Hematopoietic multipotent progenitor cell treated with erythropoietin and hydrocortisone succinate and interleukin-3 and kit ligand, for 8 days (in vitro differentiated cells): ENCODE measurements at regions not wholly inside any gene's neighbourhood (a gene's known extent, or its start where the extent isn't known, plus 50 kb on each side); places are given as distances from the start of the nearest gene placed in this dataset.

ENCODE experiments used
- DNase-seq: peaks from one replicate; pipeline ENCODE4 v3.0.0-alpha.2; 2015

DNA sequence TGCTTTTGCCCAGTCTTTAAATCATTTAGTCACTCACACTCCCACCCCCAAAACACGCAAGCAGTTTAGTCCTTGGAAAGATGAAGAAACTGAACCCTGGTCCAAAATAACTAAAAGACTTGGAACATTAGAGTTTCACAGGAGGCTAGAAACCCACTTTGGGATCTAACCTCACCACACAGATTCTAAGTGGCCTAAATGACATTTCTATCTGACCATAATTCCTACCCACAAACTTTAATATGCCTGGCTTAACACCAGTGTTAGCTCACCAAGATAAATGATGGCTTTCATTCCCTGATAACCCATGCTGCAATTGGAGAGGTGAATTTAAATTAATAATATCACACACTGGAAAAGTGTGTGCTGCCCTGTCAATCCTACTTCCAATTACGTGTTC lies 295.3 kb upstream of the UBE2E2 start:
- no peak for DNase-seq

DNA sequence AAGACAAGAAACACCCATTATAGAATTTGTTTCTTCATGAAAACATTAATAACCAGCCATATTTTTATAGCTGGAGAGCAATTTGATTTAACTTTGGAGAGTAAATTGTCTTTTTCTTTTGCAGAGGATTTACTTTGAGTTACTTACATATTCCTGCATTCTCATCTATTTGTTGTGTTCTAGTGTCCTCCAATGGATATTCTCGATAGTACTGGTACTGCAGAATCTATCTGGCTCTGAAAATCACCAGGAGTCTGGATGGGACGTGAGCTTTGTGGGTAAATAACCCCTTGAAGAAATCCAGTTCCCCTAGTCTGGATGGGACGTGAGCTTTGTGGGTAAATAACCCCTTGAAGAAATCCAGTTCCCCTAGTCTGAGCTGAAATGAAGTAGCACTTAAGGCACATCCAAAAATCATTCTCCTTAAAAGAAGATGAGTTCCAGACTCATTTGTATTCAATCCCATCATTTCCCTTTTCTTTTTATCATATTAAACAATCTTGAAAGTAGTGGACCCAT lies 294.1 kb upstream of the UBE2E2 start:
- DNase-seq, result no peak

DNA sequence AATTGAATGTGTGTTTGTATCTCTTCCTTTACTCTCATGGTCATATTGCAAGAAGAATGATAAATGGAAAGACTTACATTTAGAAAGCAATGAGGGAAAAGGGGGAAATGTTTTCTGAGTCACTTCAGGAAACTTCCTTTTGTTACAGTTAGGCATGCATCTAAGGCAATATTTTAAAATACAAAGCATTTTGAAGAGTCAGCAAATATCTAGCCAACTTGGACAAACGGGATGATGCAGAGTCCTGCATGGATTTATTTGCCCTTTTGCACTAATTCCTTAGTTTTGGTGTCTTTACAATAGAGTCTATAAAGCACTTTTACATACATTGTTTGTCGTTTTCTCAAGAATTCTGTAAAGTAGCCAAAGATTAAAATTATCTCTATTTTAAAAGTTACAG lies 286.2 kb upstream of the UBE2E2 start:
- DNase-seq, result no peak

DNA sequence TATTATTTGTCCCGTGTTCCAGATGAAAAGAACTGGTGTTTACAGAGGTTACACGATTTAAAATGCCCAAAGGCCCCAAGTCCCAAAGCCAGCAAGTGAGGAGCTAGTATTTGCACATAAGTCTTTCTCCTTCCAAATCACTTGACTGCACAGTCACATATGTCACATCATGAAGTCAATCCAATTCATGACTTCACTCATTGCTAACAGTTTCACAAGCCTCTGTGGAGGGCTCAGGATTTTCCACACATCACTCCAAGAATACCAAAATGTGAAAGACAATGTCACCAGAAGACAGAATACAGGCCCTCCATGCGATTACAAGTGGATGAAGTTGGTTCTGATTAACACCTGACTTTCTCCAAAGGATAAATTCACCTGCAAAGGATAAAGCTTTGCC lies 283.1 kb upstream of the UBE2E2 start:
- no peak for DNase-seq

DNA sequence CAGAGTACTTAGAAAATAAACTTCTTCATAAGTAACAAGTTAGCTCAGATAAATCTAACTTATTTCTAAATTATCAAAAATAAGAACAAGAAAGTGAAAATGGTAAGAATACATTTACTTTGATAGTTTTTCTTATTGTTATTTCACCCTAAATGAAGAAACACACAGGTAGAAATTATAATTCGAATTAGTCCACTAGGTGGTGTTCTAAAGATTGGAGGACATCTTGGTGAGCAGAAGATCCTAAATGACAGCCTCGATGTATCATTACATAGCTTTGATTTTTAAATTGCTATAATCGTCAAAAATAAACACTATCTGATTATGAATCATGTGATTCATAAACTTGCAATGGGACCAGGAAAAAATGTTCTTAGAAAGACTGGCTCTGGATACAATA lies 280.8 kb upstream of the UBE2E2 start:
- peak; percentile 13 for DNase-seq

DNA sequence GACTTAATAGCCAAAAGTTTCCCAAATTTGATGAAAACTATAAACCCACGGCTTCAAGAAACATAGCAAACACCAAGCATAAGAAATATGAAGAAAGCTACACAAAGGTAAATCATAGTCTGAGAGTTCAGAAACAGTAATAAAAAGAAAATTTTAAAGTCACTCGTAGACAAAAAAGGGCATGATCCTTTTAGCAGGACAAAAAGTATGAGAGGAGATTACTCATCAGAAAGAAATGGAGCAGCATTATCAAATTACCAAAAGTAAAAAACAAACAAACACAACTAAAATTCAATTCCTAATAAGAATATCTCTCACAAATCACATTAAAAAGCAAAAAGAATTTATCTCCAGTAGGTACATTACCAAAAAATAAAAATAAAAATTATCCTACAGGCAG lies 279.4 kb upstream of the UBE2E2 start:
- DNase-seq, result no peak

DNA sequence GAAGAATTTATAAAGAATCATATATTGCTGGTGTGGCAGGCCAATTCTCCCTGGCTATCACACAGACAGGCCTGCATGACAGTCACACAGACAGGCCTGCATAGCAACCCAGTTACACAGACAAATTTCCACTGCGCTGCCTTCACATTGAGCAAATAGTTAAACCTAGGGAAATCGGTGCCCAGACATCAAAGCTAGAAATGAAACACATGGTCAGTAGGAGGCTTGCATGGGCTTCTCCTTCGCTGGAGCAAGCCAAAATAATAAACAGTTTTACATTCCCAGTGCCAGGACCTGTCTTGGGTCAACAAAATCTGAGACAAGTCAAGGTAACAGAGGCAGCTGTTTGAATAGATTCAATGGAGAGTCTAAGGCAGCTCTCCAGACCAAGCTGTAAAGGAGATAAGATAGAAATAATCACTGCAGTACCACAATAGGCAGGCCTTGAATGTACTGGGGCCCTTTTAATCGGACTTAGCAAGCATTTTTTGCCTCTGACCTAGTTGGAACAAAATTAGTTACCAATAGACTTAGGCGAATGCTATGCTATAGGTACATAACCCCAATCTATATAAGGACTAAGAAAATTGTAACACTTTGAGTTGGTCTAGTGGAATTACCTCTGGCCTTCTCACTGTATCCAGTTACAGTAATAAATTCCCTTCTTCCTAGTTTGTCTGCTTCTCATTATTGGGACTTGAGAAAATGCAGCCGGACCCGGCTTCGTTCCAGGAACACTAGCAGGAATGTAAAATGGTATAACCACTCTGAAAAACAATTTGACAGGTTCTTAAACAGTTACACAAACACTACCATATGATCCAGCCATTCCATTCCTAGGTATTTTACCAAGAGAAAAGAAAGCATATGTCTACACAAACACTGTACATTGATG lies 274.7 kb upstream of the UBE2E2 start:
- DNase-seq, result no peak

DNA sequence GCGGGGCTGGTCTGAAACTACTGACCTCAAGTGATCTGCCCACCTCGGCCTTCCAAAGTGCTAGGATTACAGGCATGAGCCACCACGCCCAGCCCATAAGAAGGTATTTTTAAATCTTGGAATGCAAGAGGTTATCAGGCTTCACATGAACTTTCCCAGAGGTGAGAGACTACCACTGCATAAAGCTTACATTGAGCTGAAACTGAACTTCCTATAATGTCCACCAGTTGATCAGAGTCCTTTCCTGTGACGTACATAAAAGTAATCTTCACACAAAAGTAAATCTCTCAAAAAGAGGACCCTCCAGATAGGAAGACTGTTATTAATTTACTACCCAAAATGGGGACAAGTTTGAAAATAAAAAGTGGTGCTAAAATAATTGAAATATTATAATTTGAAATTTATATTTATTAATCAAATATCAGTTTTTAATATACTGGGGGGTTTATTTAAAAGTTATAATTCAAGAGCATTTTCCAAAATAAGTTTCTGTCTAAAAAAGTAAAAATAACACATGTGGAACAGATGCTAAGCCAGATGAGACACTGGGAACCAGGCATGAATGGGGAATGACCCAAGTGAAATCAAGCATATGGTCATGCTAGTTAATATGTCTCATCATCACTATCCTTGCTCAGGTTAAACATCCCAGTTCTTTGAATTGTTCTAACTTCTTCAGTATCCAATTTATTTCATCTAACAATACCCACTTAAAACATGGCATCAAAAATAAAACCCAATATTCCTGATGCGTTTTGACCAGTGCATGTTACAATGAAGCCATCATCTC lies 269.9 kb upstream of the UBE2E2 start:
- DNase-seq, result no peak

DNA sequence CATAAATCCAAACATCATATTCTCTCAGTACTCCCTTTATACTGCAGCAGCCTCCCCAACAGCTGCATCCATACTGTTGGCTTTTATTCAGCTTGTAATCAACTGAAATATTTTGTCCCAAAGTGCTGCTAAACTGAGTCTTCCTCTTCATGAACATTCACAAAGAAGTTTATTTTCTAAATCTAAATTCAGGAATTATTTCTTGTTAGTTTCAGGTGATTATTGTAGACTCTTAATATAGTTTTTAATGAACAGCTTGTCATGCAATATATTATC lies 269.3 kb upstream of the UBE2E2 start:
- DNase-seq, result no peak

DNA sequence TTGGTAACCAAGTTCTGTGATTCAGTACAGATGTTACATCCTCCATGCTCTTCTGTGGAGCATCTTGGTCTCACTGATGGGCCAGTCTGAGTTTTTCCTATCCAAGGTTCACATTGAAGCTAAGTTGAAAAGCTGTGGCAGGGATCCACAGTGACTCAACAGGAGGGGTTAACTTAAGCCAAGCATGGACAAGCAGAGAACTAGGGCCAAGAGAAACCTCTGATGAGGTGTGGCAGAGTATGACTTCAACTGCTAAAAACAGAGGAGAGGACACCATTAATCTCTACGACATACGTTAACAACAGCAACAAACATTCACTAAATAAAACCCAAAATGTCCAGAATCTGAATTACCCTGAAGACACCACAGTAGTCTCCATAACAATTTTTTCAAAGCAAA lies 268.1 kb upstream of the UBE2E2 start:
- no peak for DNase-seq

DNA sequence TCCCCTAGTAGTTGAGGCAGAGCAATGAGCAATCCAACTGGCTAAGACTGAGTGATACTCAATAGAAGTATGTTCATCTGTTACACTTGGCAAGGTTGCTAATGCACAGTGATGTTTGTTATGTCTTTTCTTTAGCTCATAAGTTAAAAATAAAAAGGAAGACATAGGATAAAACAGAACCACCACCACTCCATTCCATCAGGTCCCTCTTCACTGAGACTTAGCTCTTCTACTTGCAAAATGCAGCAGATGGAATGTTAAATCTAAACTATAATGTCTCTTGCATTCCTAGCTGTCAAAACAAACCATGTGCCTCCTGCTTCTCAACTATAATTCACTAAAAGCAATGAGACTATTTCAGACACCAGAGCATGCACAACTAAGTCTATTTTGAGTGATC lies 265.6 kb upstream of the UBE2E2 start:
- DNase-seq, result no peak

DNA sequence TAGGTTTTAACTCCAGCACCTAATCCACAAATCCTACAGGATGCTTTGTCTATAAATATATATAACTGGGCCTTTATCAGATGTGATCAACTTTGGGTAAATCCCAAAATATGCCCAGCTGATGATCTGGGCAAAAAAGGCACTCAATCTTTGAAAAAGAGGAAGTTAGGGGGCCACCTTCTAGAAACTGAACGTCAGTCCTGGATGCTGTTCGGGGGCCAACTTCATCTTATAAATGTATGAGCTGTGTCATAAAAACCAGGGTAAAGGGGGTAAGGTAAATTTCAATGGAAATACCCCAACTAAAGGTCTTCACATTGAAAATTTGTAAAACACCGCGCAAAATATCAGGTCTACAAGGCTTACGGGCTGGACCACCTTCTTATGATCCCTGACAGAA lies 264.4 kb upstream of the UBE2E2 start:
- DNase-seq, result no peak

DNA sequence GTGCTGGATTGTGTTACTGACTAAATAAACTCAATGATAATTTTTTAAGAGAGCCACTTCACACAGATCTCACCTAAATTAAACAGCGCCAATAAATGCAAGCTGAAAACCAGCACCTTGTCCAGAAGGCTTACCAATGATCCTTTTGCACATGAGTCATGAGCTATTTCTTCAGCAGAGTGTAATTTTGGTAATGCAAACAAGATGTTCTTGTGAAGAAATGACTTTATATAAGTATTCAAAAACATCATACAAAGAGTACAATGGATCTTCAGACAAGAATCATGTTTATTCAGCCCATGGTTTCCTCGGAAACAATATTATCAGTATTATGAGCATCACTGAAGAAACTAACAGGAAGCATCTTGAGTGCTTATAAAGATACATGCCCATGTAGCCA lies 263.8 kb upstream of the UBE2E2 start:
- no peak for DNase-seq

DNA sequence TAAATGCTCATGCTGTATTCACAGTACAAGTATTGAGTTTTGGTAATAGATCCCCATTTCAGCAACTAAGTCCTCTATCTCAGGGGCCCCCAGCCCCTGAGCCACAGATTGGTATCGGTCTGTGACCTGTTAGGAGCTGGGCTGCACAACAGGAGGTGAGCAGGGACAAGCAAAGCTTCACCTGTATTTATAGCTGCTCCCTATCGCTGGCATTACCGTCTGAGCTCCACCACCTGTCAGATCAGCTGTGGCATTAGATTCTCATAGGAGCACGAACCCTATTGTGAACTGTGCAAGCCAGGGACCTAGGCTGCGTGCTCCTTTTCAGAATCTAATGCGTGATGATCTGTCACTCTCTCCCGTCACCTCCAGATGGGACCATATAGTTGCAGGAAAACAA lies 262.8 kb upstream of the UBE2E2 start:
- DNase-seq, result no peak

DNA sequence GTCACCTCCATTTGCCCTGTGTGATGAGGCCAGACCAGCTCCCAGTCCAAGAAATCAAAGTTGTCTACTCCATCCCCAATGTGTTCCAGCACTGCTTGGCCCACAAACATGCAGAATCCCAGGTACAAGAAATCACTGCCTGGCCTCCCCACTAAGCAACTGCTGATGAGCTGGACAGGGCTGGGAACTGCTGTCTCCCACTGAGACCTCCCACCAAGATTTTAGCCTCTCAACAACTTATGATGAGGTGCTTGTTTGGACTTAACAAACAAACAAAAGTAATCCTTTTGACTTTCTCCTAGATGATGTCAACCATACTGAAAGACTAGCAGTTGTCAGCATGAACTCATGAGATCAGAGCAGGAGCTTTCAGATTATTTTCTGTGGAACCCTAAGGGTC lies 260.1 kb upstream of the UBE2E2 start:
- no peak for DNase-seq

DNA sequence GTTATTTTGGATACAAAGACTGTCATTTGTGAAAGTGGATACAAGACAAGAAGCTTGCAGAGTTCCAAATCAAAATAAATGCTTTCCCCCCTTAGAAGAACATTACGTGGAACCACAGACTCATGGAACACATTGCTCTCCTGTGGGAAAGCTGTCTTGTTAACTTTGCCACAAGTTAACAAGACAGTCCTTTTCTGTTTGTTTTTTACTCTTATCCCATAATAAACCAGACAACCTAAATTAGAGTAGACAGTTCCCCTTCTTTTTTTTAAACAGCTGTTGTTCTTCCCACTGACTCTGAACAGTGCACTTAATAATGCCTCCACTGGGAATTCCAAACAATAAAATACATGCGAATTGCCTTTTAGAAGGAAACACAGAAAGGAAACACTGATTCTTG lies 255.3 kb upstream of the UBE2E2 start:
- no peak for DNase-seq

DNA sequence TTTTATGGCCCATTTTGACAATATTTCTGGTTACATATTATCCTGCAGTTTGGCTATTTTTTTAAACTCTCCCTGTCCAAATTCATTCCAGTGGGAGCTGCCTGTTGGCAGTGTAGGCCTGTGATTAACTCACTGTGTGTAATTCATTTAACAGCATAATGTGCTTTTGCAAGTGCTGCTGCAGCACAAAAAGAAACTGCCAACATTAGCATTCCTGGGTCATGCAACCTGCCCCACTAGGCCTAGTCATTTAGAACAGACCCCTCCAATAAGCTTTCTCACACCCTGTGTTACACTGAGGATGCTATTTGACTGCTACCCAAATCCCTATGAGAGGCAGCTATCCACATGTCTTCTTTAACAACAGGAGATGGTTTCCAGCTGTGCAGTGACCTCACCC lies 251.2 kb upstream of the UBE2E2 start:
- DNase-seq, result no peak

DNA sequence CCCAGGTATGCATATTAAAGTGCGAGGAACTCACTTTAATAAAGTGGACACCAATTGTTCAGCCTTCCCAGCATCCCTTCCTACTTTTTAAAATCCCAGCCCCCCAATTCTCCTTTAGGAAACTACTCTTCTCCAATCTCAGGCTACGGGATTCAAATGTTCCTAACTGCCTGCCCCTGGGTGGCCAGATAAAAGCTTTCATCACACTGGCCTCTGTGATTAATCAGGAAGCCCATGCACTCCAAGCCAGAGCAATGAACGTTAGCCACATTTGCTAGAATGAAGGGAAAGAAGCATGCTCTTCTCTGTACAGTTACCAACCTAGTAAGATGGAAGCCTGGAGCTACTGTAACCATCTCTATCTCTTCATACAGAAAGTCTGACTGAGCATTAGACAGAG lies 250.3 kb upstream of the UBE2E2 start:
- no peak for DNase-seq

DNA sequence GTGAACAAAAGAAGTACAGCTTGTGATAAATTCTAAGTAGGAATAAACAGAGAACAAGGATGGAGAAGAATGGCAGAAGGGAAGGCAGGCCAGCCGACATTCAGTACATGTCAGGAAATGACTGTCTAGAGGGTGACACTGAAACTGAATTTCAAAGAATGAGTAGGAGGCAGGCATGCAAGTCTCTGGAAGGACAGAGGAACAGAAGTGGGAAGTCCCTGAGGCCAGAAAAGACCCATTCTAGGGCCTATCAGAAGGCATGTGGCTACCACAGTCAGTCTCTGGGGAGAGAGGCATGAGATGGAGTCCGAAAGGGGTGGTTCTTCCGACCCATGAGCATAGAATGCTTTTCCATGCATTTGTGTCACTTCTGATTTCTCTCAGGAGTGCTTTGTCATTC lies 243.5 kb upstream of the UBE2E2 start:
- DNase-seq, result no peak

DNA sequence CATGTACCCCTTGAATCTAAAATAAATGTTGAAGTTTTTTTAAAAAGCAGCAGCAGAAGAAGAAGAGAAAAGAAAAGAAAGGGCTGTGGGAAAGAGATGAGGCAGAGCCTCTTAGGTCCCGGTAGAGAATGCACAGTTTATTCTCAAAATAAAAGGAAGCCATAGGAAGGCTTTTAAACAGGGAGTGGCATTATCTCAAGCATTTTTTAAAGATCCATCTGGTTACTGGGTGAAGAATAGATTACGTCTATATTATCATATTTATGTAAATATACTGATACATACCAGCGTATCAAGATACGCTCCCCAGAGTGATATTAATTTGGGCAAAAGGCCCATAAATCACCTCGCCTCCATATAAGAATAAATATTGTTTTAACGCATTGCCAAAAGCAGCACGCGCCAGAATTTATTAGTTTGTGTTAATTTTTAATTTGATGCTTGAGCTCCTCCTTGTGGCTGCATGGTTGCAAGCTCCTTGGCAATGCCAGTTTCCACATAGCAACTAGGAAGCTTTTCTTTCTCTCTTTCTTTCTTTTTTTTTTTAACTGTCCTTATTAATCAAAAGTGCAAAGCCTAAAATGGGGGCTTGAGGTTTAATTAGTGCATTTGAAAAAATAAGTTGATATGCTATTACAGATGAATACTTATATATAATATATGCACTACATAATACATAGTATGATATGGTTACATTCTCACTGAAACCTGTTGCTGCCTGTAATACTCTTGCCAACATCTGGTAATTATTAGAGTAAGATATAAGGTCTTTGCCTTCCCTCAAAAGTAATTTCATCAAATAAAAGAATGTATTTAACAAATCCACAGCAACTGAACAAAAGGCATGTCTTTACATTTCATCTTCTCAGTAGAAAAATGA lies 242.8 kb upstream of the UBE2E2 start:
- DNase-seq, result peak; percentile 62

DNA sequence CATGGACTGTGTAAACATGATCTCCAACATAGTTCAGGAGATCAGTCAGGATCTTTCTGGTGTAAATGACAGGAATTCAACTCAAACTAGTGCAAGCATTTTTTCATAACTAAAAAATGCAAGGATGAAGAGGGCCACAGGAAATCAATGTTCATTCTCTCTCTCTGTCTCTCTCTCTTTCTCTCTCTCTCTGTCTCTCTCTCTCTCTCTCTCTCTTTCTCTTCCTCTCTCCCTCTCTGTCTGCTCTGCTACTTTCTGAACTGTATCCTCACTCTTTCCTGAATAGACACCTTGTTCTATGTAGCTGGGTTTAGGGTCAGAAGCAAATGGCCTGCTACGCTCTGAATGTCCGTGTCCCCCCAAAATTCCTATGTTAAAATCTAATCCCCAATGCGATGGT lies 240.9 kb upstream of the UBE2E2 start:
- no peak for DNase-seq

DNA sequence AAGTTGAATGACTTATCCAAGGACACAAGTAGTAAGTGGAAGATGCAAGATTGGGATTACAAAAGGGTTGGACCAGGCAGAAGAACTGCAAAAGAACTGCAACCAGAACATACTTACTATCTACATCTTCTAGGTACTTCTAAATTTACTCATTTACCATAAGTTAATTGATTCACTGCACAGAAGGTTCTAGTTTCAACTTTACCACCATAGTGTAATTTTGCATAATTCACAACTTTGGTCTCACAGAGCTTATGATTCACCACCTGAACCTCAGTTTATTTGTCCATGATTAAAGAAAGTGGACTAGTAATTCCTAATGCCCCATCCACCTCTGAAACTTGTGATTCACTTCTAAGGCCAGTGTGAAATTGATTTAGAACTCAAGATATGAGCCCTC lies 236.8 kb upstream of the UBE2E2 start:
- DNase-seq, result no peak

DNA sequence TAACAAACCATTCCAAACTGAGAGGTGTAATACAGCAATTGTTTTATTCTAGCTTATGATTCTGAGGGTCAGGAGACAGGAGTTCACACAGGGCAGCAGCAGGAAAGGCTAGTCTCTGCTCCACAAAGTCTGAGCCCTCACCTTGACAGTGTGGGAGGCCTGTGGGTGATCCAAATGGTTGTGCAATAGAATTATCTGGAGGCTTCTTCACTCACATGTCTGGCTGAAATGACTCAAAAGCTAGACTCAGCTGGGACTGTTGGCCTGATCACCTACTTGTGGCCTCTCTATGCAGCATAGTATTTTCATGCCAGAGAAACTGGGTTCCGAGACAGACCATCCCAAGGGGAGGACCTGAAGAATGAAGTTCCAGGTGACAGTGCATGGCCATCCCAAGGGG lies 233.9 kb upstream of the UBE2E2 start:
- no peak for DNase-seq

DNA sequence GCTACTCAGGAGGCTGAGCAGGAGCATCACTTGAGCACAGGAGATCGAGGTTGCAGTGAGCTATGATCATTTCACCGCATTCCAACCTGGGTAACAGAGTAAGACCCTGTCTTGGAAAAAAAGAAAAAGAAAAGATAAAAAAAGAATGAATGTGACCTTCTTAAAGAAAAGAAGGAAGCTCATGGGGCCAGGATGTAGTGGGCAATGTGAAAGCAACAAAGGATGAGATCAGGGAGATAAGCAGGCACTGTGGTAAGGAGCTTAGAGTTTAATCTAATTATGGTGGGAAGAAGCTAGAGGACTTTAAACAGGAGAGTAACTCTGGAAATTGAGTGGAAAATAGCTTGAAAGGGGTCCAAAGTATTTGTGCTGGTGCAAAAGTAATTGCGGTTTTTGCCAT lies 231.6 kb upstream of the UBE2E2 start:
- DNase-seq, result no peak
